SU-DHL-6 (cell line): ENCODE measurements at regions not wholly inside any gene's neighbourhood (a gene's known extent, or its start where the extent isn't known, plus 50 kb on each side); places are given as distances from the start of the nearest gene placed in this dataset.

ENCODE experiments used
- H2AFZ ChIP-seq: fragments of 200-600 bp; sonication (generic); 2 replicates; pipeline ENCODE4 v1.6.1; 2014; ENCODE audit warnings: low read depth, mild to moderate bottlenecking, moderate library complexity, mixed read lengths, antibody characterized with exemption, low read length; ENCODE audit not compliant: severe bottlenecking
- H3F3A ChIP-seq: fragments of 200-600 bp; shearing (Covaris generic); 2 replicates; pipeline ENCODE4 v1.6.0; 2016; ENCODE audit warnings: antibody characterized with exemption, mild to moderate bottlenecking; ENCODE audit not compliant: insufficient read depth
- H3K27ac ChIP-seq: fragments of 200-600 bp; sonication (generic); 2 replicates; pipeline ENCODE4 v1.5.1; 2016; ENCODE audit warnings: low read depth, mild to moderate bottlenecking, low read length, moderate library complexity, mixed read lengths
- H3K27me3 ChIP-seq: fragments of 200-600 bp; sonication (generic), shearing (Covaris generic); 2 replicates; pipeline ENCODE4 v1.6.0; 2014; ENCODE audit warnings: mild to moderate bottlenecking, low read length
- H3K36me3 ChIP-seq: fragments of 200-600 bp; sonication (generic); 2 replicates; pipeline ENCODE4 v1.6.1; 2014; ENCODE audit warnings: mild to moderate bottlenecking, low read length, mixed read lengths
- H3K4me2 ChIP-seq: fragments of 300-600, 200-600 bp; shearing (Covaris generic), sonication (generic); 2 replicates; pipeline ENCODE4 v1.6.0; 2014; ENCODE audit warnings: low read length, low read depth, mild to moderate bottlenecking; ENCODE audit not compliant: poor library complexity, severe bottlenecking
- H3K4me3 ChIP-seq: fragments of 200-600 bp; sonication (generic); 2 replicates; pipeline ENCODE4 v1.5.1; 2014; ENCODE audit warnings: antibody characterized with exemption, low read length, mild to moderate bottlenecking, mixed read lengths; ENCODE audit not compliant: insufficient read depth, poor library complexity, severe bottlenecking
- H3K79me2 ChIP-seq: fragments of 200-600 bp; sonication (generic); 2 replicates; pipeline ENCODE4 v1.6.1; 2014; ENCODE audit warnings: mild to moderate bottlenecking, low read length, moderate library complexity; ENCODE audit not compliant: insufficient read depth
- H3K9ac ChIP-seq: fragments of 200-600 bp; sonication (generic); 2 replicates; pipeline ENCODE4 v1.7.0; 2014; ENCODE audit warnings: mild to moderate bottlenecking, low read length
- H3K9me2 ChIP-seq: fragments of 200-600 bp; sonication (generic); replicated peaks from 2 replicates; pipeline ENCODE4 v1.6.1; 2014; ENCODE audit warnings: low read length; ENCODE audit not compliant: insufficient read depth
- H3K9me3 ChIP-seq: fragments of 200-600 bp; sonication (generic); 2 replicates; pipeline ENCODE4 v1.6.1; 2014; ENCODE audit warnings: low read length, mixed read lengths; ENCODE audit not compliant: insufficient read depth
- H4K20me1 ChIP-seq: fragments of 200-600 bp; sonication (generic); 2 replicates; pipeline ENCODE4 v1.6.1; 2014; ENCODE audit warnings: low read depth, mild to moderate bottlenecking, antibody characterized with exemption, low read length, moderate library complexity, mixed read lengths
- EZH2phosphoT487 ChIP-seq: fragments of 200-600 bp; sonication (generic), shearing (Covaris generic); conservative IDR thresholded peaks from 2 replicates; pipeline ENCODE4 v1.6.1; 2018; ENCODE audit warnings: mild to moderate bottlenecking, antibody characterized with exemption, low read length, moderate library complexity, mixed read lengths
- TF ChIP-seq, protein P1 (sequence below): fragments of 200-600 bp; sonication (generic); IDR thresholded peaks from one replicate; pipeline ENCODE4 v1.5.1; 2017; ENCODE audit warnings: antibody characterized with exemption, mild to moderate bottlenecking, low read length, moderate library complexity; ENCODE audit not compliant: insufficient read depth, poor library complexity, severe bottlenecking

GRCh38 chr6:147722158-147722557, 213.7 kb downstream of the SAMD5 start:
- Histone ChIP-seq H4K20me1 (no peaks in the 10 kb centered on the region), H3K36me3 (no peaks in the 10 kb centered on the region), H3K27me3 (no peaks in the 10 kb centered on the region), H3K9me2 (no peaks in the 10 kb centered on the region), H3K27ac (no peak overlapping the region), H3K4me3 (no peak overlapping the region), H2AFZ (no peak overlapping the region), H3K4me2 (no peak overlapping the region), H3K9me3 (no peaks in the 10 kb centered on the region), H3K9ac (no peak overlapping the region), H3F3A (no peaks in the 10 kb centered on the region), H3K79me2 (no peaks in the 10 kb centered on the region)
- no peak for TF ChIP-seq EZH2phosphoT487
- TF ChIP-seq, protein P1, sequence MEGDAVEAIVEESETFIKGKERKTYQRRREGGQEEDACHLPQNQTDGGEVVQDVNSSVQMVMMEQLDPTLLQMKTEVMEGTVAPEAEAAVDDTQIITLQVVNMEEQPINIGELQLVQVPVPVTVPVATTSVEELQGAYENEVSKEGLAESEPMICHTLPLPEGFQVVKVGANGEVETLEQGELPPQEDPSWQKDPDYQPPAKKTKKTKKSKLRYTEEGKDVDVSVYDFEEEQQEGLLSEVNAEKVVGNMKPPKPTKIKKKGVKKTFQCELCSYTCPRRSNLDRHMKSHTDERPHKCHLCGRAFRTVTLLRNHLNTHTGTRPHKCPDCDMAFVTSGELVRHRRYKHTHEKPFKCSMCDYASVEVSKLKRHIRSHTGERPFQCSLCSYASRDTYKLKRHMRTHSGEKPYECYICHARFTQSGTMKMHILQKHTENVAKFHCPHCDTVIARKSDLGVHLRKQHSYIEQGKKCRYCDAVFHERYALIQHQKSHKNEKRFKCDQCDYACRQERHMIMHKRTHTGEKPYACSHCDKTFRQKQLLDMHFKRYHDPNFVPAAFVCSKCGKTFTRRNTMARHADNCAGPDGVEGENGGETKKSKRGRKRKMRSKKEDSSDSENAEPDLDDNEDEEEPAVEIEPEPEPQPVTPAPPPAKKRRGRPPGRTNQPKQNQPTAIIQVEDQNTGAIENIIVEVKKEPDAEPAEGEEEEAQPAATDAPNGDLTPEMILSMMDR, result no peak

GRCh38 chr6:147724454-147724853, 216.0 kb downstream of the SAMD5 start:
- H3F3A ChIP-seq, result no peaks in the 10 kb centered on the region
- no peaks in the 10 kb centered on the region for H3K79me2 ChIP-seq
- H3K27ac ChIP-seq, result no peak overlapping the region
- H3K9me2 ChIP-seq, result no peaks in the 10 kb centered on the region
- no peaks in the 10 kb centered on the region for H3K27me3 ChIP-seq
- TF ChIP-seq, protein P1, result no peak
- no peak for TF ChIP-seq EZH2phosphoT487
- H3K9ac ChIP-seq, result no peak overlapping the region
- no peak overlapping the region for H3K4me2 ChIP-seq
- no peak overlapping the region for H3K4me3 ChIP-seq
- no peak overlapping the region for H2AFZ ChIP-seq
- no peaks in the 10 kb centered on the region for H3K36me3 ChIP-seq
- H3K9me3 ChIP-seq, result no peaks in the 10 kb centered on the region
- no peaks in the 10 kb centered on the region for H4K20me1 ChIP-seq

GRCh38 chr6:147726342-147726741, 217.9 kb downstream of the SAMD5 start:
- H3K4me3 ChIP-seq, result no peak overlapping the region
- H2AFZ ChIP-seq, result no peak overlapping the region
- TF ChIP-seq, protein P1, result no peak
- no peak for TF ChIP-seq EZH2phosphoT487
- no peaks in the 10 kb centered on the region for H3K9me3 ChIP-seq
- H3K9me2 ChIP-seq, result no peaks in the 10 kb centered on the region
- H3K27me3 ChIP-seq, result no peaks in the 10 kb centered on the region
- H3K9ac ChIP-seq, result no peak overlapping the region
- no peaks in the 10 kb centered on the region for H3K79me2 ChIP-seq
- no peak overlapping the region for H3K27ac ChIP-seq
- H3F3A ChIP-seq, result no peaks in the 10 kb centered on the region
- H3K36me3 ChIP-seq, result no peaks in the 10 kb centered on the region
- no peaks in the 10 kb centered on the region for H4K20me1 ChIP-seq
- no peak overlapping the region for H3K4me2 ChIP-seq
